GM23338 (cell line): ENCODE measurements at regions not wholly inside any gene's neighbourhood (a gene's known extent, or its start where the extent isn't known, plus 50 kb on each side); places are given as distances from the start of the nearest gene placed in this dataset.

Experiments
- ATAC-seq: fragments of 200-7000 bp; cut with Tn5 transposase; 3 replicates; pipeline ENCODE4 v1.9.1; 2020
- DNase-seq: peaks from one replicate; pipeline ENCODE4 v3.0.0-alpha.2; 2015; ENCODE audit warnings: low spot score
- H2AFZ ChIP-seq: fragments of 200-600 bp; sonication (generic); 2 replicates; pipeline ENCODE4 v1.8.0; 2016; ENCODE audit warnings: antibody characterized with exemption, mild to moderate bottlenecking, moderate library complexity
- H3F3A ChIP-seq: fragments of 200-600 bp; sonication (generic); replicated peaks from 2 replicates; pipeline ENCODE4 v1.8.0; 2017; ENCODE audit warnings: antibody characterized with exemption, mixed run types, low read depth
- H3K27ac ChIP-seq: fragments of 200-600 bp; sonication (generic); 2 replicates; pipeline ENCODE4 v1.6.1; 2016; ENCODE audit warnings: low read depth
- H3K27me3 ChIP-seq: fragments of 200-600 bp; sonication (generic); 2 replicates; pipeline ENCODE4 v1.8.0; 2016; ENCODE audit warnings: mild to moderate bottlenecking, mixed run types, moderate library complexity; ENCODE audit not compliant: insufficient read depth
- H3K36me3 ChIP-seq: fragments of 200-600 bp; sonication (generic); 2 replicates; pipeline ENCODE4 v1.8.0; 2016; ENCODE audit warnings: mild to moderate bottlenecking; ENCODE audit not compliant: insufficient read depth
- H3K4me1 ChIP-seq: fragments of 200-600 bp; sonication (generic); 2 replicates; pipeline ENCODE4 v1.8.0; 2016; ENCODE audit warnings: mild to moderate bottlenecking, moderate library complexity; ENCODE audit not compliant: insufficient read depth
- H3K4me2 ChIP-seq: fragments of 200-600 bp; sonication (generic); 2 replicates; pipeline ENCODE4 v1.7.1; 2017; ENCODE audit warnings: mixed run types
- H3K4me3 ChIP-seq: fragments of 200-600 bp; sonication (generic); 2 replicates; pipeline ENCODE4 v1.6.1; 2016; ENCODE audit warnings: mixed run types
- H3K79me2 ChIP-seq: fragments of 200-600 bp; sonication (generic); replicated peaks from 2 replicates; pipeline ENCODE4 v1.8.0; 2017; ENCODE audit warnings: mild to moderate bottlenecking; ENCODE audit not compliant: insufficient read depth
- H3K9me2 ChIP-seq: fragments of 200-600 bp; sonication (generic); 2 replicates; pipeline ENCODE4 v1.8.0; 2017; ENCODE audit not compliant: insufficient read depth
- H4K20me1 ChIP-seq: fragments of 200-600 bp; sonication (generic); replicated peaks from 2 replicates; pipeline ENCODE4 v1.8.0; 2017; ENCODE audit warnings: mild to moderate bottlenecking; ENCODE audit not compliant: insufficient read depth
- H3K27ac Mint-ChIP-seq: 2 replicates; pipeline ENCODE4 v1.8.0; 2020; ENCODE audit warnings: inconsistent platforms, mild to moderate bottlenecking, moderate library complexity, mixed read lengths
- H3K27me3 Mint-ChIP-seq: 3 replicates; pipeline ENCODE4 v1.8.0; 2022; ENCODE audit warnings: low read depth, mild to moderate bottlenecking, moderate library complexity, mixed read lengths, inconsistent platforms; ENCODE audit not compliant: insufficient read depth, poor library complexity
- H3K36me3 Mint-ChIP-seq: 3 replicates; pipeline ENCODE4 v1.8.0; 2021; ENCODE audit warnings: low read depth, mild to moderate bottlenecking, inconsistent platforms, moderate library complexity, mixed read lengths
- H3K4me1 Mint-ChIP-seq: 3 replicates; pipeline ENCODE4 v1.8.0; 2020; ENCODE audit warnings: mild to moderate bottlenecking, inconsistent platforms, mixed read lengths
- H3K4me3 Mint-ChIP-seq: 3 replicates; pipeline ENCODE4 v1.8.0; 2021; ENCODE audit warnings: moderate library complexity, mild to moderate bottlenecking, inconsistent platforms, mixed read lengths
- H3K9me3 Mint-ChIP-seq: 3 replicates; pipeline ENCODE4 v1.8.0; 2020; ENCODE audit warnings: moderate library complexity, mild to moderate bottlenecking, inconsistent platforms, mixed read lengths
- EZH2 ChIP-seq: fragments of 200-600 bp; sonication (generic); IDR thresholded peaks from one replicate; pipeline ENCODE4 v1.8.0; 2017; ENCODE audit warnings: antibody characterized with exemption, mild to moderate bottlenecking, low read depth; ENCODE audit not compliant: unreplicated experiment
- JUNB ChIP-seq: IDR thresholded peaks from one replicate; pipeline ENCODE4 v1.6.1; 2016; ENCODE audit warnings: antibody characterized with exemption; ENCODE audit not compliant: unreplicated experiment
- STAT1 ChIP-seq: IDR thresholded peaks from one replicate; pipeline ENCODE4 v1.6.1; 2016; ENCODE audit warnings: antibody characterized with exemption; ENCODE audit not compliant: unreplicated experiment
- ZNF331 ChIP-seq: fragments of 250-450 bp; sonication (Bioruptor Pico); IDR thresholded peaks from 2 replicates; pipeline ENCODE4 v1.5.0; 2020; ENCODE audit warnings: low read depth, mild to moderate bottlenecking, moderate library complexity
- TF ChIP-seq, protein P1 (sequence below): IDR thresholded peaks from one replicate; pipeline ENCODE4 v1.6.1; 2018; ENCODE audit warnings: antibody characterized with exemption; ENCODE audit not compliant: unreplicated experiment
- TF ChIP-seq, protein P2 (sequence below): fragments of 250-450 bp; sonication (Bioruptor Pico); IDR thresholded peaks from 2 replicates; pipeline ENCODE4 v1.5.0; 2020; ENCODE audit warnings: mild to moderate bottlenecking, moderate library complexity

DNA sequence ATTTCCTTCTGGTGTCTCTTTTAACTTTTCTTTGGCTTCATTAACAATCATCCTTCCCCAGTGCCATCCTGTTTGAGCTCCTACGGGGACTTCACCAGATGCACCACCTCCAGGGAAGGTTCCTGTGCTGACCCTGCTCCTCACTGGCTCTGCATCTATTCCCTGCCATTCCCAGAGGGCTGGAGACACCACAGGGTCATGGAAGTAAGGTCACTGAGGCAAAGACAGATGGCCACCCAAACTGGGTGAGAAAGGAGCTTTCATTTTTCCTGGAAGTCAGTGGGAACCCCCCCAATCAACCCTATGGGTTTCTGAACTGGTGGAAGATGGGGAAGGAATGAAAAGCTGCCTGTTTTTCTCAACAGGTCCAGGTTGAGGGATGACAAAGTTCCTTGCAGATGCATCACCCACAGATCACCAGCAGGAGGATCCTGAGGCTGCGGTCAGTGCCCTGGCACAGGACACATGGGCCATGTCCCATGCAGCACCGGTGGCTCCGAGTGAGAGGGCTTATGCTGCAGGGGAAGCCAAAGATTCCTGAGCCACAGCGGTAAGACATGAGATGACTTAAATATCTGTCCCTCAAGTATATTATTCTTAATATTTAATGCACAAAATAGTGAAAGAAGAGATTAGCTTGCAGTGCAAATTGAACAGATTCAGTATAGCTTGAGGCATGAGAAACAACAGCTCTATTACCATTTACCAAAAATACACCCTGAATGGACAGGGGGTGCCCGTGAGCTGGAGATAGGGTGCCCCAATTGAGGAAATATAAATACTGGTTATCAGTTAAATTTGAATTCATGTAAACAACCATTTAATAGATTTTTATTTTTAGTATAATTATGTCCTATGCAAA is 73.0 kb upstream of the VPREB1 start (continued):
- TF ChIP-seq, protein P1, sequence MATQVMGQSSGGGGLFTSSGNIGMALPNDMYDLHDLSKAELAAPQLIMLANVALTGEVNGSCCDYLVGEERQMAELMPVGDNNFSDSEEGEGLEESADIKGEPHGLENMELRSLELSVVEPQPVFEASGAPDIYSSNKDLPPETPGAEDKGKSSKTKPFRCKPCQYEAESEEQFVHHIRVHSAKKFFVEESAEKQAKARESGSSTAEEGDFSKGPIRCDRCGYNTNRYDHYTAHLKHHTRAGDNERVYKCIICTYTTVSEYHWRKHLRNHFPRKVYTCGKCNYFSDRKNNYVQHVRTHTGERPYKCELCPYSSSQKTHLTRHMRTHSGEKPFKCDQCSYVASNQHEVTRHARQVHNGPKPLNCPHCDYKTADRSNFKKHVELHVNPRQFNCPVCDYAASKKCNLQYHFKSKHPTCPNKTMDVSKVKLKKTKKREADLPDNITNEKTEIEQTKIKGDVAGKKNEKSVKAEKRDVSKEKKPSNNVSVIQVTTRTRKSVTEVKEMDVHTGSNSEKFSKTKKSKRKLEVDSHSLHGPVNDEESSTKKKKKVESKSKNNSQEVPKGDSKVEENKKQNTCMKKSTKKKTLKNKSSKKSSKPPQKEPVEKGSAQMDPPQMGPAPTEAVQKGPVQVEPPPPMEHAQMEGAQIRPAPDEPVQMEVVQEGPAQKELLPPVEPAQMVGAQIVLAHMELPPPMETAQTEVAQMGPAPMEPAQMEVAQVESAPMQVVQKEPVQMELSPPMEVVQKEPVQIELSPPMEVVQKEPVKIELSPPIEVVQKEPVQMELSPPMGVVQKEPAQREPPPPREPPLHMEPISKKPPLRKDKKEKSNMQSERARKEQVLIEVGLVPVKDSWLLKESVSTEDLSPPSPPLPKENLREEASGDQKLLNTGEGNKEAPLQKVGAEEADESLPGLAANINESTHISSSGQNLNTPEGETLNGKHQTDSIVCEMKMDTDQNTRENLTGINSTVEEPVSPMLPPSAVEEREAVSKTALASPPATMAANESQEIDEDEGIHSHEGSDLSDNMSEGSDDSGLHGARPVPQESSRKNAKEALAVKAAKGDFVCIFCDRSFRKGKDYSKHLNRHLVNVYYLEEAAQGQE, result no peak
- TF ChIP-seq, protein P2, sequence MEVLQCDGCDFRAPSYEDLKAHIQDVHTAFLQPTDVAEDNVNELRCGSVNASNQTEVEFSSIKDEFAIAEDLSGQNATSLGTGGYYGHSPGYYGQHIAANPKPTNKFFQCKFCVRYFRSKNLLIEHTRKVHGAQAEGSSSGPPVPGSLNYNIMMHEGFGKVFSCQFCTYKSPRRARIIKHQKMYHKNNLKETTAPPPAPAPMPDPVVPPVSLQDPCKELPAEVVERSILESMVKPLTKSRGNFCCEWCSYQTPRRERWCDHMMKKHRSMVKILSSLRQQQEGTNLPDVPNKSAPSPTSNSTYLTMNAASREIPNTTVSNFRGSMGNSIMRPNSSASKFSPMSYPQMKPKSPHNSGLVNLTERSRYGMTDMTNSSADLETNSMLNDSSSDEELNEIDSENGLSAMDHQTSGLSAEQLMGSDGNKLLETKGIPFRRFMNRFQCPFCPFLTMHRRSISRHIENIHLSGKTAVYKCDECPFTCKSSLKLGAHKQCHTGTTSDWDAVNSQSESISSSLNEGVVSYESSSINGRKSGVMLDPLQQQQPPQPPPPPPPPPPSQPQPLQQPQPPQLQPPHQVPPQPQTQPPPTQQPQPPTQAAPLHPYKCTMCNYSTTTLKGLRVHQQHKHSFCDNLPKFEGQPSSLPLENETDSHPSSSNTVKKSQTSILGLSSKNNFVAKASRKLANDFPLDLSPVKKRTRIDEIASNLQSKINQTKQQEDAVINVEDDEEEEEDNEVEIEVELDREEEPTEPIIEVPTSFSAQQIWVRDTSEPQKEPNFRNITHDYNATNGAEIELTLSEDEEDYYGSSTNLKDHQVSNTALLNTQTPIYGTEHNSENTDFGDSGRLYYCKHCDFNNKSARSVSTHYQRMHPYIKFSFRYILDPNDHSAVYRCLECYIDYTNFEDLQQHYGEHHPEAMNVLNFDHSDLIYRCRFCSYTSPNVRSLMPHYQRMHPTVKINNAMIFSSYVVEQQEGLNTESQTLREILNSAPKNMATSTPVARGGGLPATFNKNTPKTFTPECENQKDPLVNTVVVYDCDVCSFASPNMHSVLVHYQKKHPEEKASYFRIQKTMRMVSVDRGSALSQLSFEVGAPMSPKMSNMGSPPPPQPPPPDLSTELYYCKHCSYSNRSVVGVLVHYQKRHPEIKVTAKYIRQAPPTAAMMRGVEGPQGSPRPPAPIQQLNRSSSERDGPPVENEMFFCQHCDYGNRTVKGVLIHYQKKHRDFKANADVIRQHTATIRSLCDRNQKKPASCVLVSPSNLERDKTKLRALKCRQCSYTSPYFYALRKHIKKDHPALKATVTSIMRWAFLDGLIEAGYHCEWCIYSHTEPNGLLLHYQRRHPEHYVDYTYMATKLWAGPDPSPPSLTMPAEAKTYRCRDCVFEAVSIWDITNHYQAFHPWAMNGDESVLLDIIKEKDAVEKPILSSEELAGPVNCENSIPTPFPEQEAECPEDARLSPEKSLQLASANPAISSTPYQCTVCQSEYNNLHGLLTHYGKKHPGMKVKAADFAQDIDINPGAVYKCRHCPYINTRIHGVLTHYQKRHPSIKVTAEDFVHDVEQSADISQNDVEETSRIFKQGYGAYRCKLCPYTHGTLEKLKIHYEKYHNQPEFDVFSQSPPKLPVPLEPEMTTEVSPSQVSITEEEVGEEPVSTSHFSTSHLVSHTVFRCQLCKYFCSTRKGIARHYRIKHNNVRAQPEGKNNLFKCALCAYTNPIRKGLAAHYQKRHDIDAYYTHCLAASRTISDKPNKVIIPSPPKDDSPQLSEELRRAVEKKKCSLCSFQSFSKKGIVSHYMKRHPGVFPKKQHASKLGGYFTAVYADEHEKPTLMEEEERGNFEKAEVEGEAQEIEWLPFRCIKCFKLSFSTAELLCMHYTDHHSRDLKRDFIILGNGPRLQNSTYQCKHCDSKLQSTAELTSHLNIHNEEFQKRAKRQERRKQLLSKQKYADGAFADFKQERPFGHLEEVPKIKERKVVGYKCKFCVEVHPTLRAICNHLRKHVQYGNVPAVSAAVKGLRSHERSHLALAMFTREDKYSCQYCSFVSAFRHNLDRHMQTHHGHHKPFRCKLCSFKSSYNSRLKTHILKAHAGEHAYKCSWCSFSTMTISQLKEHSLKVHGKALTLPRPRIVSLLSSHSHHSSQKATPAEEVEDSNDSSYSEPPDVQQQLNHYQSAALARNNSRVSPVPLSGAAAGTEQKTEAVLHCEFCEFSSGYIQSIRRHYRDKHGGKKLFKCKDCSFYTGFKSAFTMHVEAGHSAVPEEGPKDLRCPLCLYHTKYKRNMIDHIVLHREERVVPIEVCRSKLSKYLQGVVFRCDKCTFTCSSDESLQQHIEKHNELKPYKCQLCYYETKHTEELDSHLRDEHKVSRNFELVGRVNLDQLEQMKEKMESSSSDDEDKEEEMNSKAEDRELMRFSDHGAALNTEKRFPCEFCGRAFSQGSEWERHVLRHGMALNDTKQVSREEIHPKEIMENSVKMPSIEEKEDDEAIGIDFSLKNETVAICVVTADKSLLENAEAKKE, result no peak

DNA sequence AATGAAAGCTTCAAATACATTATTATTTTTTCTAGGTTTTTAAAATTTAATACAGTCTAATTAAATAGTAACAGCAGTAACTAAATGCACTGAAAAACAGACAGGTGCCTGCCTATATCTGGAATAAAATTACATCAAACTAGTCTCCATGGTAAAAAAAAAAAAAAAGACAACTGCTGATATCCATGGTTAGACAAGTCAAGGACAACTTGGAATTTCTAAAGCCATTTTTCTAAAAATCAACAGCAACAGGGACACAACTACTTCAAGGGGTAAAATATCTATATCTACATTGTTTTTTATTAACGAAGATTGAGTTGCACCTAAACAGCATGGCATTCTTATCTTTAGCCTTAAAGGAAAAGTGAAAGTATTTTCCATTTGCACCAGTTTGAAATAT is 74.7 kb upstream of the VPREB1 start:
- ATAC-seq (no peak), DNase-seq (no peak)
- no peaks in the 10 kb centered on the region for H3K36me3 ChIP-seq
- Mint-ChIP-seq H3K27me3 (peaks cover 90% of the 10 kb centered on the region), H3K4me3 (no peak overlapping the region), H3K27ac (no peak overlapping the region), H3K4me1 (no peaks in the 10 kb centered on the region), H3K36me3 (no peaks in the 10 kb centered on the region), H3K9me3 (0 out of 3 replicates have a peak, but pooled peaks cover 4% of the 10 kb centered on the region)
- H3F3A ChIP-seq, result no peaks in the 10 kb centered on the region
- H3K27ac ChIP-seq, result no peak overlapping the region
- no peaks in the 10 kb centered on the region for H3K79me2 ChIP-seq
- no peaks in the 10 kb centered on the region for H3K4me1 ChIP-seq
- H4K20me1 ChIP-seq, result no peaks in the 10 kb centered on the region; the same call in 1 of the 2 replicates
- no peaks in the 10 kb centered on the region for H3K9me2 ChIP-seq
- no peak overlapping the region for H3K4me2 ChIP-seq
- no peak overlapping the region for H3K4me3 ChIP-seq
- peaks cover 98% of the 10 kb centered on the region for H3K27me3 ChIP-seq
- H2AFZ ChIP-seq, result no peak overlapping the region
- TF ChIP-seq JUNB, result no peak
- no peak for TF ChIP-seq ZNF331
- TF ChIP-seq EZH2, result no peak
- TF ChIP-seq STAT1, result no peak
